GM18520 (cell line): ENCODE measurements at regions not wholly inside any gene's neighbourhood (a gene's known extent, or its start where the extent isn't known, plus 50 kb on each side); places are given as distances from the start of the nearest gene placed in this dataset.

Experiments used
- ATAC-seq: cut with Tn5 transposase; IDR thresholded peaks from one replicate; pipeline ENCODE4 v1.9.1; 2021; ENCODE audit not compliant: unreplicated experiment

DNA sequence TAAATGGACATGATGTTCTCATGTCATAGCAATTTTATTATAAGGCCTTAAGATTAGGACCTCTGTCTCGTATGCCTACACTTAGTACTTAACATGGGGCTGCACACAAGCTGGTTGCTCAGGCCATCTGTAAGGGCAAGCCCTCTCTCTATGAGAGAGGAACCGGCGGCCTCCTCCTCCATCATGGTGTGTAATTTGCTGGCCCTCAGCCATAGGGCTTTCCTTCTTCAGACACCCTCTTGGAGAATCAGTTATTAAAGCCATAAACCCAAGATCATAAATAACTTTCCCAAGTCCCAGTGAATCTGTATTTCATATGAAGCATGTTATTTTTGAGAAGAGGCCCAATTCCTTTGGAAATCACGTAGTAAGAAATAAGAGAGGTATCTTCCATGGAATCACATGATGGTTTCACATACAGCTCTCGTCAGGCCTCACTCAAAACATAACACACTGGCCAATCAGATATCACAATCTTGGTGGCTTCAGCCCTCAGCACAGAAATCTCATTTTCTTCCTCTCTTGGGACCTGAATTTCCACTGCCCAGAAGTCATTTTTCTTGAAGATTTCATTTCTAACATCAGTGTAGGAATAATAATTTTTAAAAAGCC lies 92.6 kb downstream of the RDH14 start:
- no peak for ATAC-seq

GRCh38 chr2:18465979-18466378 lies 94.5 kb downstream of the RDH14 start:
- ATAC-seq: no peak

DNA sequence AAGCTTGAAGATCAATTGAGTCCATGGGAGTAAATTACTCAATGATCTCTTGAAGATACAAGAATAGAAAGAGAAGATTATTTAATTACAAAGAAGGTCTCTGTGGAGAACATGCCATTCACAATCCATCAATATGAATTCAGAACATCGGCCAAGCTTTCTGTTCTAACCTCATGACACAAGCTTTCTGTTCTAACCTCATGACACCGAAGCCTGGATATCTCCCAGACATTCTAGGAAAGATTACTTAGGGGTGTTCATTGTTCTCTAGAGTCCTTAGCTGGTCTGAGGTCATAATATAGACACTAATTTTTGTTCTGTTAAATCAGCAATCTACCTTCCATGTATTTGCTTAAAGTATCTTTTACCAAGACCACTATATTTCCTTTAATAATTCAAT lies 95.5 kb downstream of the RDH14 start:
- no peak for ATAC-seq

DNA sequence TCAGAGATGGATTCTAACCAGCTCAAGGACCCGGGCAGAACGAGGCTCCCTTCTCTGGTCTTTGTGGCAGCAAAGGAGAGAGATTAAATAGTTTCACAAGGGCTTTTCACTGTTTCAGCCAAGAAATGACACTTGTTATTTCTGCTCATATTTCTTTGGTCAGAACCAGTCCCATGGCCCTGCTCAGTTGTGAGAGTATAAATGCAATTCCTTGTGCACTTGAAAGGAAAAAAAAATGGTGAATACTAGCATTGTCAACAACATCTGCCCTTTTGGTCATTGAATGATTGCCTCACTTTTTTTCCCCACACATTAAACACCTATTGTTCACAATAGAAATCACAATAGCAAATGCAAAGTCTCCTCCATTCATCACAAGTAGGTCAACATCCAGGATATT lies 104.4 kb downstream of the RDH14 start:
- ATAC-seq: no peak

DNA sequence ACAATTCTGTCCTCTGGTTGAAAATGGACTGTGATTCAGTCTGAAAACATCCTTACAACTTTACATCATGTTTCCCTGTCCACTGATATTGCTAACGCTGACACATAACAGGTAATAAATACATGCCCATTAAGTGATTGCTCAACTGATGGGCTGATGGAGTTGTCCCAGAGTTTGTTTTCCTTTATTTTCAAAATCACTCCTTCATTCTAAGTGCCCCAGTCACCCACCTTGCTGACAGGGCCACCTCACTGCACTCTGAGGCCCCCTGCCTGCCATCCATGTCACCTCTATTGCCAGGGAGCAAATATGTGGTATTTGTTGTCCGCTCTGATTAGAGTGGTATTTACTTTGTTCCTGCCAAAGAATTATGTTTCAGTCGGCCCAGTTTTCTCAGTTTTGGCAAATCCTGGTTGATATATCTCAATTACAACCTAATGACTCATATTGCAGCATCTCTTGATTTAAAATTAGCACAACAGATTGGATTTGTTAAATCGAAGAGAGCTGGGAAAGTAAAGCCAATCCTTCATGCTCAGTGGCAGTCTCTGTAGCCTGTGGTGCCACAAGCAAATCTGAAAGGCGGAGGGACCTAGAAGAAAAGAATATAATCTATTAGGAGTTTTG lies 105.1 kb downstream of the RDH14 start:
- ATAC-seq: no peak

- no peak for ATAC-seq
Observed at GRCh38 chr2:18454692-18455235, 105.7 kb downstream of the RDH14 start.

DNA sequence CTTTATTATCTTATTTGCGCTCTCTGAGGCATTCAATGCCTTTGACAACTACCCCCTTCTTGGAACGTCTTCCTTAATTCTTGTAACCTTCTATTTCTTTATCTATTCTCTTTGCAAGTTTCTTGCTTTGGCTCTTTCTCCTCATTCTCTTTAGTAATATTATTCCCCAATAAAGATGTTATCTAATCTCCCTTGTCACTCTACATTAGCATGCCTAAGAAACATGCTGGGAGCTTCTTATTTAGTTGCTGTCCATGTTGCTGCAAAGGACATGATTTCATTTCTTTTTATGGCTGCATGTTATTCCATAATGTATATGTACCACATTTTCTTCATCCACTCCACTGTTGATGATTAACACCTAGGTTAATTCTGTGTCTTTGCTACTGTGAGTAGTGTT lies 113.7 kb downstream of the RDH14 start:
- no peak for ATAC-seq

- no peak for ATAC-seq
Observed at GRCh38 chr2:18445433-18446320, 114.8 kb downstream of the RDH14 start.

DNA sequence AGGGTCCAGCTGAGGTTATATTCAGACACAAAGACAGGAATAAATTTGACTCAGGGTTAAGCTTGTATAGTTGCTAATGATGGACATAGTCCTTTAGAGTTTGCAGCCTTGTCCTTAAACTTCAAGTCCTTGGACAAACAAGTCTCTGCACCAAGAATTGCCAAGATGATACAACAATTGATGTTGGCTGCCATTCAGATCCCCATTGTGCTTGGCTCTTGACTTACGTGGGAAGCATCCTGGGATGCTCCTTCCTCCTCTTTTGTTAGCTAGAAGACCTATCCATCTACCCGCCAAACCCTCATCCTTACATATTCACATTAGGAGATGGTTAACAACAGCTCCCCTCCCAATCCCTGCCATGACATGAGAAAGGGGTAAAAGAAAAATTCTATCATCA lies 115.6 kb downstream of the RDH14 start:
- no peak for ATAC-seq

DNA sequence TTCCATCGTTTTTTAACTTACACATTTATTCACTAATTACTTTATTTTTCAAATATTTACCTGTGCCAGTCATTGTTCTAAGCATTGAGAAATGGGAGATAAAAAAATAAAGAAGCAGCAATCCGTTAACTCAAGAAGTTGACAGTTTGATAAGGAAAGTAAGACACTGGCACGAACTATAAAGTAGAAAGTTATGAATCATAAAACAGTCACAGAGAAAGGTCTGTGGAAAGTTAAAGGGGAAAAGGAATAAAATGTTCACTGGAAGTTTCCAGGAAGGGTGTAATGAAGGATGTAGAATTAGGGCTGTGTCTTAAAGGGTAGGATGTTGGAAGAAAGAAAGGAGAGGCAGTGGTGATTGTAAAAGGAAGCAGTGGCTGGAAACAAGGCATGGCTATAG lies 118.9 kb downstream of the RDH14 start:
- ATAC-seq: no peak

DNA sequence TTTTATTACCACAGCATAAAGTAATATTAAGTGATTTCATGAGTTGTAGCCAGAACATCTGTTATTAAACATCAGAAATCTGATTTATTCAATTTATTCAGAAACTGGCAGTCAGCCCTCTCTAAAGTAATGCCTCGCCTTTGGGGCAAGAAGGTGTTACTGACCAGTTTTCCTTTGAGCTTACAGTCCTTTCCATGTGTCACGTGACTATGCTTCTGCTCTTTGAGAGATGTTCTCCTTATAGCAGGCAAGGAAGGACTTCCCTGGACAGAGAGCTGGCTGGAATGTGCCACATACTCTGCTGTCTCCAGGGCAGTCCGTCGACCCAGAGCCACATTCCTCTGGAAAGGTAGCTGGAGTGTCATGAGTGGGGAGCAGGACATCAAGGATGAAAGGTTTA lies 119.7 kb downstream of the RDH14 start:
- no peak for ATAC-seq

GRCh38 chr2:18440141-18440661 lies 120.3 kb downstream of the RDH14 start:
- no peak for ATAC-seq

DNA sequence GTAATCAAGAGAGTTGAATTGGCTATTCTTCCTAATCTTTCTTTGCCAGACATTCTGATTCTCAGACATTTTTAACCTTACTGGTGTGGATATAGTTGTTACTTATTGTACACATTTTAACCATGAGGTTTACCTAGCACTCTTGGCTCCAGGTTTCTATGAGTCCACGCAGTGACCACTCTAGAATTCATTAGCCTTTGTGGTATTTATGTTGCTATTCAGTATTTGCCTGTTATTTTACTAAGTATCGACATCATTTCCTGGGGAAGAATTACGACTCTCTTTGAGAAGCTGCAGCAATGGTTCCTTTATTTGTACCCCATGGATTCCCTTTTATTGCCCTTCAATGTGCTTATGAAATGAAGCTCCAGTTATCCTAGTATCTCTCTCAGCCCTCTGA lies 120.7 kb downstream of the RDH14 start:
- ATAC-seq: no peak

- no peak for ATAC-seq
Observed at GRCh38 chr2:18437909-18438308, 122.5 kb downstream of the RDH14 start.

- ATAC-seq: no peak
Observed at GRCh38 chr2:18436503-18437005, 123.9 kb downstream of the RDH14 start.

GRCh38 chr2:18435426-18436037 lies 124.9 kb downstream of the RDH14 start:
- no peak for ATAC-seq

DNA sequence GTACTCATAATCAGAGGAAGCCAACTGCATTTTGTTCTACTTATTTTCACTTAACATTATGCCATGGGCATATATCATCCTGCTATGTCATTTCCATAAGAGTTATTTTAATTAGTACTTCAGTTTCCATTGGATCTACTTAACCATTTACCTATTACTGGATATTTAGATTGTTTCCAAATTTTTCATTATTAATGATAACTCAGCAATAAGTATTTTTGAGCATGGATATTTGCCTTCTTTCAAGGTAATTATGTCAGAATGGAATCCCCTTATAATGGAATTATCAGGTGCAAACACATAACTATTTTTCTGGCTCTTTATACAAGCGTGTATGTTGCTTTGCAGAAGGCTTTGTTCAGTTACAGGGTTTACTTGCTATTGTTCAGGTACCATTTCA lies 126.6 kb downstream of the RDH14 start:
- ATAC-seq: no peak

DNA sequence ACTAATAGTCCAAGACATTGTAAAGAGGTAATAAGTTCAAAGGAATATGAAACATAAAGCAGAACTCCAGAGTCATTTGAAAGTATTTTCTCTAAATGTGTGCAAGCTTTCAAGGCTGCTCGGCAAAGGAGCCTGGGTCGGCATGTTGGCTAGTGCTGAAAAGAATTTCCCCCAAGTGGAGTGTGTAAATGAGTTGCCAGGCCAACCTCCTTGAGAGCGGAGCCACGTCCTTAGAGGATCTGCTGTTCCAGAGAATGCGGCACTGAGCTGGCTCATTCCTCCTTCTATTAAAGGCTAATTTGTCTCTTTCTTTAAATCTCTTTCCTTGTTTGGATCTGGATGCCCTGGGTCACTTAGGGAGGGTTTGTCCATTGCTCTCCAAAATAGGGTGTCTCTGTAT lies 127.5 kb downstream of the RDH14 start:
- no peak for ATAC-seq

- ATAC-seq: no peak
Observed at GRCh38 chr2:18430996-18431748, 129.3 kb downstream of the RDH14 start.

DNA sequence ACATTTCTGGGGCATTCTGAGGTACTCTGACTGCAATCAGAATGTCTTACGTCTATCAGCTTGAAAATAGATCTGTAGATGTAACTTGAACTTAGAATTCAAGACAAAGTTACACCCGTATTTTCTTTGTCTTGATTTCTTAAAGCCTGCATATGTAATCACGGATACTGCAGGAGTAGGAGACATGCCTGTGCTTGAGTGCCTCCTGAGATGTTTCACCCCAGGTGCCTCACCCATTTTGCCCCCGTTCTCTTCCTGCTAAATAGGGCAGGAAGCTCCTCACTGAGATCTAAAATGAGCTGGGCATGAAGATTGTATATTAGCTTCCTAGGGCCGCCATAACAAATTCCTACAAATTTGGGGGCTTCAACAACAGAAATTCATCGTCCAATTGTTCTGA lies 131.9 kb downstream of the RDH14 start:
- no peak for ATAC-seq
